GM12872 (cell line): ENCODE measurements at regions not wholly inside any gene's neighbourhood (a gene's known extent, or its start where the extent isn't known, plus 50 kb on each side); places are given as distances from the start of the nearest gene placed in this dataset.

Source experiments
- CTCF ChIP-seq: IDR thresholded peaks from 3 replicates; pipeline ENCODE4 v1.5.1; 2011; ENCODE audit warnings: low read depth, mild to moderate bottlenecking, low read length, moderate library complexity; ENCODE audit not compliant: insufficient read depth

DNA sequence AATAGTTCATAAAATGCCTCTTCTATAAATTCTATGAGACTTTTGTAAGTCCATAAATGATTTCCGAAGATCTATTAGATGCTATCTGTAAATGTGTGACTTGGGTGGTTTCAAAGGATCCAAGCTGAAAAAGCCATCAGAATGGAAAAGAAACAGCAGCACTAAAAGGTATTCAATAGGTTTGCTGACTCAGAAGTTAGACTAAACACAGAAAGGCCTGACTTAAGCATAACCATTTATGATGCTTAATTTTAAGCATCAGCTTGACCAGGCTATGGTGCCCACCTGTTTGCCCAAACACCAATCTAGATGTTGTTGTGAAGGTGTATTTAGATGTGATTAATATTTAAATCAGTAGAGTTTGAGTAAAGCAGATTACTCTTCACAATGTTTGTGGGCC lies 513.5 kb downstream of the TFAP2A start:
- TF ChIP-seq CTCF, result no peak

DNA sequence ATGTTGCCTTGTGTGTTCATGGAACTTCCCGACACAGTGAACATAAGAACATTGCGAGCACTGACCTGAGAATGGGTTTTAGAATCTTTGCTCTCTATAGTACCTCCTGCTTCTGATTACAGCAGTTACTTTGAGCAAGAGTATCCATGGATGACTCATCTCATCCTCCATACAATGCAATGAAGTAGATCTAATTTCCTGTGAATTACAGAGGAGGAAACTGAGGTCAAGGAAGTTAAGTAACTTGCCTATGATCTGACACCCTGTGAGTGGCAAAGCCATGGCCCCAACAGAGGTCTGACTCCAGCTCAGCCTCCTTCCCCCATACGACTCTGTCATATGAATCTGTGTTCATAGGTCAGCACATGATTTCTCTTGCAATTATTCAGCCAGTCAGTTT lies 518.1 kb downstream of the TFAP2A start:
- TF ChIP-seq CTCF, result no peak

DNA sequence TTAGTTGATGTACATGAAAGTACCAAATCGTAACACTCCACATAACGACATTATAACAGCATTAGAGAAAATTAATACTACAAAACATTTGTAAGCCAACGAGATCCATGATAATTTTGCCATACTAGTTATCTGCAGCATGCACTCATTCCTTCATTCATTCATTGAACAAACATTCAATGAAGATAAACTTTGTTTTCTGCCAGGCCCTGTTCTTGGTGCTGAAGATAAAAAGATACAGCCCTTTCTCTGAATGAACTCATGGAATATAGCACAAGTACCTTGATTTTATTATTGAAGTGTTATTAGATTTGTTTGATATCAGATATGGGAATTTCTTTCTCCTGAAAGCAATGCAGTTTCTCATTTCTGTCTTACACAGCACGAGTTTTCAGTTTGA lies 524.0 kb downstream of the TFAP2A start:
- TF ChIP-seq CTCF, result no peak

GRCh38 chr6:9890469-9890868 lies 524.4 kb downstream of the TFAP2A start:
- TF ChIP-seq CTCF, result no peak

GRCh38 chr6:9878535-9878934 lies 536.3 kb downstream of the TFAP2A start:
- TF ChIP-seq CTCF, result no peak

- TF ChIP-seq CTCF, result no peak
Measured at GRCh38 chr6:9875605-9876353, 539.1 kb downstream of the TFAP2A start.

DNA sequence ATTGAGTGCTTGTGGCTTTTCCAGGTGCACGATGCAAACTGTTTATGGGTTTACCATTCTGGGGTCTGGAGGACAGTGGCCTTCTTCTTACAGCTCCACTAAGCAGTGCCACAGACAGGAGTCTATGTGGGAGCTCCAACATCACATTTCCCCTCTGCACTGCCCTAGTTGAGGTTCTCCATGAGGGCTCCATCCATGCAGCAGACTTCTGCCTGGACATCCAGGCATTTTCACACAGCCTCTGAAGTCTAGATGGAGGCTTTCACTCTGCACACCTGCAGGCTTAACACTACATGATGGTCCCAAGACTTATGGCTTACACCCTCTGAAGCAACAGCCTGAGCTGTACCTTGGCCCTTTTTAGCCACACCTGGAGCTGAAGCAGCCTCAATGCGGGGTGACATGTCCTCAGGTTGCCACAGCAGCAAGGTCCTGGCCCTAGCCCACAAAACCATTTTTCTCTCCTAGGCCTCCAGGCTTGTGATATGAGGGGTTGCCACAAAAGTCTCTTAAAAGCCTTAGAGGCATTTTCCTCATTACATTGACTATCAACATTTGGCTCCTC lies 552.2 kb downstream of the TFAP2A start:
- no peak for TF ChIP-seq CTCF
